HG03025 (cell line): ENCODE measurements at regions not wholly inside any gene's neighbourhood (a gene's known extent, or its start where the extent isn't known, plus 50 kb on each side); places are given as distances from the start of the nearest gene placed in this dataset.

Source experiments
- ATAC-seq: cut with Tn5 transposase; IDR thresholded peaks from one replicate; pipeline ENCODE4 v1.9.1; 2021; ENCODE audit warnings: mild to moderate bottlenecking, moderate library complexity; ENCODE audit not compliant: unreplicated experiment, low FRiP score

GRCh38 chr3:72120039-72120438 is 335.1 kb upstream of the PROK2 start:
- ATAC-seq: no peak

GRCh38 chr3:72118628-72119027 is 333.7 kb upstream of the PROK2 start:
- no peak for ATAC-seq

GRCh38 chr3:72116226-72116625 is 331.3 kb upstream of the PROK2 start:
- ATAC-seq: no peak

- ATAC-seq: no peak
Measured at GRCh38 chr3:72115307-72115706, 330.4 kb upstream of the PROK2 start.

GRCh38 chr3:72114773-72115172 is 329.8 kb upstream of the PROK2 start:
- ATAC-seq: no peak

- no peak for ATAC-seq
Measured at GRCh38 chr3:72113964-72114363, 329.0 kb upstream of the PROK2 start.

- ATAC-seq: no peak
Measured at GRCh38 chr3:72113564-72113963, 328.6 kb upstream of the PROK2 start.

- no peak for ATAC-seq
Measured at GRCh38 chr3:72112435-72112834, 327.5 kb upstream of the PROK2 start.

GRCh38 chr3:72111265-72112205 is 326.6 kb upstream of the PROK2 start:
- no peak for ATAC-seq

GRCh38 chr3:72109327-72110259 is 324.6 kb upstream of the PROK2 start:
- ATAC-seq: no peak

GRCh38 chr3:72105306-72105705 is 320.4 kb upstream of the PROK2 start:
- ATAC-seq: no peak

GRCh38 chr3:72102112-72102616 is 317.2 kb upstream of the PROK2 start:
- ATAC-seq: peak; percentile 43

GRCh38 chr3:72101494-72101893 is 316.5 kb upstream of the PROK2 start:
- no peak for ATAC-seq

- ATAC-seq: no peak
Measured at GRCh38 chr3:72100601-72101187, 315.7 kb upstream of the PROK2 start.

- no peak for ATAC-seq
Measured at GRCh38 chr3:72100080-72100511, 315.1 kb upstream of the PROK2 start.

GRCh38 chr3:72099326-72100079 is 314.6 kb upstream of the PROK2 start:
- ATAC-seq: no peak

GRCh38 chr3:72097053-72097452 is 312.1 kb upstream of the PROK2 start:
- ATAC-seq: no peak

GRCh38 chr3:72095521-72095920 is 310.6 kb upstream of the PROK2 start:
- ATAC-seq: no peak

- no peak for ATAC-seq
Measured at GRCh38 chr3:72093992-72094334, 309.0 kb upstream of the PROK2 start.
